Upper lobe of left lung (tissue), 6 donors: ENCODE measurements at regions not wholly inside any gene's neighbourhood (a gene's known extent, or its start where the extent isn't known, plus 50 kb on each side); places are given as distances from the start of the nearest gene placed in this dataset.
A peak's percentile ranks its signal among the peaks of the same experiment; 100 is the strongest.

Experiments used
- ATAC-seq, 2 donors: fragments of 200-7000 bp; cut with Tn5 transposase; one replicate each; pipeline ENCODE4 v1.9.1; 2022; ENCODE audit warnings: mild to moderate bottlenecking in 2 of 2, moderate library complexity in 2 of 2; ENCODE audit not compliant: low FRiP score in 2 of 2
- DNase-seq, 2 donors: peaks; one replicate each; pipeline ENCODE4 v3.0.0-alpha.2; 2019 to 2020
- H3K27ac ChIP-seq, 4 donors: fragments of 200-600 bp; sonication (generic); one replicate each; pipeline ENCODE4 v1.5.1; 2016 to 2019
- H3K27me3 ChIP-seq, 4 donors: fragments of 200-600 bp; sonication (generic); one replicate each; pipeline ENCODE4 v1.5.1; 2017 to 2019
- H3K36me3 ChIP-seq, 4 donors: fragments of 200-600 bp; sonication (generic); one replicate each; pipeline ENCODE4 v1.5.1; 2016 to 2019
- H3K4me1 ChIP-seq, 4 donors: fragments of 200-600 bp; sonication (generic); one replicate each; pipeline ENCODE4 v1.5.1; 2018 to 2019
- H3K4me3 ChIP-seq, 4 donors: fragments of 200-600 bp; sonication (generic); one replicate each; pipeline ENCODE4 v1.5.1; 2017 to 2019; ENCODE audit warnings: mild to moderate bottlenecking in 2 of 4, moderate library complexity in 1 of 4
- H3K9me3 ChIP-seq, 4 donors: fragments of 200-600 bp; sonication (generic); one replicate each; pipeline ENCODE4 v1.5.1; 2018 to 2019
- EP300 ChIP-seq, 4 donors: sonication (generic); formaldehyde crosslinking; IDR thresholded peaks; one replicate each; pipeline ENCODE4 v1.5.1; 2017; ENCODE audit warnings: antibody characterized with exemption in 4 of 4, control low read depth in 2 of 4
- POLR2A ChIP-seq, 4 donors: fragments of 450-650 bp; IDR thresholded peaks; one replicate each; pipeline ENCODE4 v1.5.1; 2016 to 2017; ENCODE audit warnings: antibody characterized with exemption in 4 of 4, mild to moderate bottlenecking in 2 of 4
- POLR2AphosphoS5 ChIP-seq, 2 donors: sonication (generic); formaldehyde crosslinking; IDR thresholded peaks; one replicate each; pipeline ENCODE4 v1.5.1; 2017; ENCODE audit warnings: antibody characterized with exemption in 2 of 2
- WGBS, 2 donors: methylation state at CpG; one replicate each; pipeline ENCODE4 v1.1.5; 2017 to 2018; 5-methylcytosine and 5-hydroxymethylcytosine counted together
- TF ChIP-seq, protein P1 (sequence below), 6 experiments: fragments of 450-650 bp in 4 of 6; fragments of 200-600 bp in 2 of 6; sonication (generic) in 2 of 6; IDR thresholded peaks; one replicate each; pipeline ENCODE4 v1.5.1; 2016 to 2019; ENCODE audit warnings: antibody characterized with exemption in 6 of 6
- donor health status: DM: no; HTN: no; CAD: no; lungs with moderate emphysema.
- donor health status: DM: no; HTN: yes; CAD: no; lungs with severe emphysema.

DNA sequence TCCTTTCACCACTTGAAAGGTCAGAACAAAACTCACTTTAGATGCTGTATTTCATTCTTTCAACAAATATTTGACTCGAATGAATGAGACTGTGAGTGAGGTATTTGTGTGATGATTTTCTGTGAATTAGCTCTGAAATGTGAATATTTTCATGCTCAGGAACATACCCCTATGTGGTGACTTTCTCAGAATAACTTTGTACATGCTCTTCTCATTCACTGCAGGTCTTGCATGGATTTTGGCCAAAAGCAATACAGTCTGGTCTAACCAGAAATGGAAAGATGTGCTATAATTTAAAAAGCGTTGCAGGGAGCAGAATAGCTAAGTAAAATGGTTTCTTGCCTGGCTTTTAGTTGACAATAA lies 75.5 kb downstream of the MYCN start:
- H3K4me3 ChIP-seq: no peak overlapping the region
- TF ChIP-seq POLR2AphosphoS5 (IDR thresholded peaks at IDR 0.05) (no peak), EP300 (IDR thresholded peaks at IDR 0.05) (no peak), POLR2A (IDR thresholded peaks at IDR 0.05) (no peak)
- TF ChIP-seq, protein P1, sequence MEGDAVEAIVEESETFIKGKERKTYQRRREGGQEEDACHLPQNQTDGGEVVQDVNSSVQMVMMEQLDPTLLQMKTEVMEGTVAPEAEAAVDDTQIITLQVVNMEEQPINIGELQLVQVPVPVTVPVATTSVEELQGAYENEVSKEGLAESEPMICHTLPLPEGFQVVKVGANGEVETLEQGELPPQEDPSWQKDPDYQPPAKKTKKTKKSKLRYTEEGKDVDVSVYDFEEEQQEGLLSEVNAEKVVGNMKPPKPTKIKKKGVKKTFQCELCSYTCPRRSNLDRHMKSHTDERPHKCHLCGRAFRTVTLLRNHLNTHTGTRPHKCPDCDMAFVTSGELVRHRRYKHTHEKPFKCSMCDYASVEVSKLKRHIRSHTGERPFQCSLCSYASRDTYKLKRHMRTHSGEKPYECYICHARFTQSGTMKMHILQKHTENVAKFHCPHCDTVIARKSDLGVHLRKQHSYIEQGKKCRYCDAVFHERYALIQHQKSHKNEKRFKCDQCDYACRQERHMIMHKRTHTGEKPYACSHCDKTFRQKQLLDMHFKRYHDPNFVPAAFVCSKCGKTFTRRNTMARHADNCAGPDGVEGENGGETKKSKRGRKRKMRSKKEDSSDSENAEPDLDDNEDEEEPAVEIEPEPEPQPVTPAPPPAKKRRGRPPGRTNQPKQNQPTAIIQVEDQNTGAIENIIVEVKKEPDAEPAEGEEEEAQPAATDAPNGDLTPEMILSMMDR (IDR thresholded peaks at IDR 0.05): no peak
- peaks cover 7 to 22% (median 18%) of the 10 kb centered on the region in 4 donors for H3K4me1 ChIP-seq
- peaks cover 0 to 7% (median 0%) of the 10 kb centered on the region in 4 donors for H3K27me3 ChIP-seq
- ATAC-seq (no peak), DNase-seq (no peak)
- no peak overlapping the region for H3K27ac ChIP-seq
- WGBS, 2 donors: 46 to 56% methylated on average over 2 of the region's 2 CpGs
- no peaks in the 10 kb centered on the region for H3K9me3 ChIP-seq
- H3K36me3 ChIP-seq: no peaks in the 10 kb centered on the region

DNA sequence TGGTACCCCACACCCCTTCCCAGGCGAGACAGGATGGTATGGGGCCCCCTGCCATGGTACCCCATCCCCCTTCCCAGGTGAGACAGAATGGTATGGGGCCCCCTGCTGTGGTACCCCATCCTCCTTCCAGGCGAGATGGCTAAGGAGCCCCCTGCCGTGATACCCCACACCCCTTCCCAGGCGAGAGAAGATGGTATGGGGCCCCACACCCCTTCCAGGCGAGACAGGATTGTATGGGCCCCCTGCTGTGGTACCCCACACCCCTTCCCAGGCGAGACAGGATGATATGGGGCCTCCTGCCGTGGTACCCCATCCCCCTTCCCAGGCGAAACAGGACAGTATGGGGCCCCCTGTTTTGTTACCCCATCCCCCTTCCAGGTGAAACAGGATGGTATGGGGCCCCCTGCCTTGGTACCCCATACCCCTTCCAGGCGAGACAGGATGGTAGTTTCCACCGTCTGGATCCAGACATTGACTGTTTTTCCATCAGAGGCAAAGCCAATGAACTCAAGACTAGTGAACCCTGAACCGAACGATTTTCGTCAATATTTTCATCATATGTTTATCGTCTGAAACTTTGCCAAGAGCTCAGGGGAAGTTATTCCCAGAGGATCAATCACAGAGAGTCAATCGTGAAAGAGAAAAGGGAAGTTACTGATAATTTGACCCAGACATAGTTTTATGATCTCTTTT lies 75.0 kb downstream of the MYCN start:
- Histone ChIP-seq H3K27me3 (peaks cover 0 to 7% (median 0%) of the 10 kb centered on the region in 4 donors), H3K4me3 (no peak overlapping the region), H3K27ac (no peak overlapping the region), H3K9me3 (no peaks in the 10 kb centered on the region), H3K36me3 (no peaks in the 10 kb centered on the region), H3K4me1 (peaks cover 7 to 22% (median 18%) of the 10 kb centered on the region in 4 donors)
- peak in 1 of 2 donors; percentile 49 for ATAC-seq
- no peak for TF ChIP-seq POLR2AphosphoS5 (IDR thresholded peaks at IDR 0.05)
- TF ChIP-seq EP300 (IDR thresholded peaks at IDR 0.05): no peak
- TF ChIP-seq, protein P1 (IDR thresholded peaks at IDR 0.05): no peak
- no peak for TF ChIP-seq POLR2A (IDR thresholded peaks at IDR 0.05)
- DNase-seq: peak in 1 of 2 donors; percentile 2
- 71 to 76% methylated on average over 9 to 14 of the region's 15 CpGs for WGBS, 2 donors

DNA sequence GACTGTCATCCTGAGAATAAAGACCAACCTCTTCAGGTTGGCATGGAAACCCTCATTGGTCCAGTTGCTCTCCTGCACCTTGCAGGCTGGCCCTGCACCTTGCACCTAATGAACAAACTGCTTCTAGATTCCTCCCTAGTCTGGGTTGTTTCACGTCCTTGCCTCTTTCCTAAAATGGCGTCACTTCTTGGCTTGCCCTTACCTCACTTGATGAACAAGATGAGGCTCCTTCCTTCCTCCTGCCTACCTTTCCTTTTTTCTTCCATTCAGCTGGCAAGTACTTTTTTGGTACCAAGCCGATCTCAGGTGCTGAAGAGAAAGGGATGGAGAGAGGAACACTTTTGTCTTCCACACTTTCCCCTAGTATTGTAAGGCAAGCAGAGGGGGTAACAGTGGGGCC lies 74.5 kb downstream of the MYCN start:
- no peak for TF ChIP-seq POLR2A (IDR thresholded peaks at IDR 0.05)
- TF ChIP-seq, protein P1 (IDR thresholded peaks at IDR 0.05): no peak
- no peak for TF ChIP-seq EP300 (IDR thresholded peaks at IDR 0.05)
- no peak for TF ChIP-seq POLR2AphosphoS5 (IDR thresholded peaks at IDR 0.05)
- 87 to 92% methylated on average over 3 of the region's 3 CpGs for WGBS, 2 donors
- Histone ChIP-seq H3K4me3 (no peak overlapping the region), H3K27me3 (peaks cover 0 to 7% (median 0%) of the 10 kb centered on the region in 4 donors), H3K36me3 (no peaks in the 10 kb centered on the region), H3K9me3 (no peaks in the 10 kb centered on the region), H3K4me1 (peaks cover 7 to 22% (median 18%) of the 10 kb centered on the region in 4 donors), H3K27ac (no peak overlapping the region)
- ATAC-seq (no peak), DNase-seq (no peak)

DNA sequence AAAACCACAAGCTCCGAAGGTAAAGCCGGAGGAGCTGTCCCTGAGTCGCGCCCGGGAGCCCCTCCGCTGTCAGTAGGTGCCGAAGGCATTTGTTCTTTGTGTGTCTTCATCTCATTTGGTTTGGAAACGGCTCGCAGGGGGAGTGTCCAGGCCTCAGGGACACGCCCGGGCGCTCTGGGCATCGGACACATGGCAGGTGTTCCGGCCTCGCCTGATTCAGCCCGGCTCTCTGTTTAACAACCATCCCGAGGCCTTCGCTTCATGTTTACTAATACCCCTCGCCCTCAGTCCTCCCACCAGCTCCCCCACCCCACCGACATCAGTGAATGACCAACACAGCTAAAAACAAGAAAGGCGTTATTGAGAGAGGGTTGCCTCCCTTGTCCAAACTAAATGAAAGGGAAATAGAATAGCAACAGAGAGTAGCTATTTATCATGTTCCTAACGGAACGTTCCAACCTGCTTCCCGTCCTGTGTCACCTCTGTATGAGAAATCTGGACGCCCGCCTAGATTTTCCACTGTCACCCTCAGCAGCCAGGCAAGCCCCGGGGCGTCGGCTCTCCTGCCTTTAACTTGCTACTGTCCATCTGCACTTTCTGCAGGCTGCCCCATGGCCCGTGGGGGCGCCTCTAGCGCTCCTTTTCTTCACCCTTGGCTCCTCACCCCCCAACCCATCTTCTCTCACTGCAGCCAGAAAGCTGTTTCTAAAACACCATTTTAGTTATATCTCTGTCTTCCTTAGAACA lies 73.9 kb downstream of the MYCN start:
- peaks cover 7 to 22% (median 18%) of the 10 kb centered on the region in 4 donors for H3K4me1 ChIP-seq
- peak in 1 of 2 donors; percentile 73 for DNase-seq
- peaks cover 0 to 7% (median 0%) of the 10 kb centered on the region in 4 donors for H3K27me3 ChIP-seq
- no peak for ATAC-seq
- no peaks in the 10 kb centered on the region for H3K9me3 ChIP-seq
- H3K36me3 ChIP-seq: no peaks in the 10 kb centered on the region
- H3K4me3 ChIP-seq: no peak overlapping the region
- WGBS, 2 donors: 59 to 60% methylated on average over 32 of the region's 32 CpGs
- TF ChIP-seq POLR2A (IDR thresholded peaks at IDR 0.05) (no peak), EP300 (IDR thresholded peaks at IDR 0.05) (no peak), POLR2AphosphoS5 (IDR thresholded peaks at IDR 0.05) (no peak)
- TF ChIP-seq, protein P1 (IDR thresholded peaks at IDR 0.05): no peak
- no peak overlapping the region for H3K27ac ChIP-seq
